Testis (tissue), 2 donors: ENCODE measurements at regions not wholly inside any gene's neighbourhood (a gene's known extent, or its start where the extent isn't known, plus 50 kb on each side); places are given as distances from the start of the nearest gene placed in this dataset.

Experiments
- POLR2A ChIP-seq: fragments of 450-650 bp; IDR thresholded peaks from one replicate; pipeline ENCODE4 v1.6.1; 2017; ENCODE audit warnings: antibody characterized with exemption, mild to moderate bottlenecking, moderate library complexity
- TF ChIP-seq, protein P1 (sequence below), 3 experiments: fragments of 450-650 bp in 2 of 3; fragments of 200-600 bp in 1 of 3; sonication (generic) in 1 of 3; IDR thresholded peaks; one replicate each; pipeline ENCODE4 v1.5.1; 2016 to 2019; ENCODE audit warnings: antibody characterized with exemption in 3 of 3, mild to moderate bottlenecking in 2 of 3, moderate library complexity in 1 of 3

DNA sequence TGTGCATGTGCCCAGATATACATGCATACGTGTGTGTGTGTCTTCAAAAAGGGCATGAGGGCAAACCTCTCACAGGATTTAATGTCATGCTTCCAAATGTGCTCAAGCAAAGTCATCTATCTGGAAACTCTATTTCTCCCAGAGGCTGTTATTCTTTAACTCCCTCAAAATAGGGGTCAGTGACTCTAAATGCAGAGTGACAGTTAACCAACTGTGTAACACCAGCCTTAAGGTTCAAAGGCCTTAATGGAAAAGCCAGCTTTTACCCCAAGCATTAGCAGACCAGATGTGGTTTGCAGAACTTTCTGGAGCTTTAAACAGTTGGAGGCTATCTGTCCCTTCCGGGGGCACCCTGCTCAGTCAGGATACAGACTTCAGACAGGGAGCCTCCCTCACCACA lies 70.4 kb upstream of the SLC7A14 start:
- TF ChIP-seq, protein P1, sequence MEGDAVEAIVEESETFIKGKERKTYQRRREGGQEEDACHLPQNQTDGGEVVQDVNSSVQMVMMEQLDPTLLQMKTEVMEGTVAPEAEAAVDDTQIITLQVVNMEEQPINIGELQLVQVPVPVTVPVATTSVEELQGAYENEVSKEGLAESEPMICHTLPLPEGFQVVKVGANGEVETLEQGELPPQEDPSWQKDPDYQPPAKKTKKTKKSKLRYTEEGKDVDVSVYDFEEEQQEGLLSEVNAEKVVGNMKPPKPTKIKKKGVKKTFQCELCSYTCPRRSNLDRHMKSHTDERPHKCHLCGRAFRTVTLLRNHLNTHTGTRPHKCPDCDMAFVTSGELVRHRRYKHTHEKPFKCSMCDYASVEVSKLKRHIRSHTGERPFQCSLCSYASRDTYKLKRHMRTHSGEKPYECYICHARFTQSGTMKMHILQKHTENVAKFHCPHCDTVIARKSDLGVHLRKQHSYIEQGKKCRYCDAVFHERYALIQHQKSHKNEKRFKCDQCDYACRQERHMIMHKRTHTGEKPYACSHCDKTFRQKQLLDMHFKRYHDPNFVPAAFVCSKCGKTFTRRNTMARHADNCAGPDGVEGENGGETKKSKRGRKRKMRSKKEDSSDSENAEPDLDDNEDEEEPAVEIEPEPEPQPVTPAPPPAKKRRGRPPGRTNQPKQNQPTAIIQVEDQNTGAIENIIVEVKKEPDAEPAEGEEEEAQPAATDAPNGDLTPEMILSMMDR (IDR thresholded peaks at IDR 0.05): no peak
- TF ChIP-seq POLR2A: no peak
